Suprapubic skin (tissue), 4 donors: ENCODE measurements at regions not wholly inside any gene's neighbourhood (a gene's known extent, or its start where the extent isn't known, plus 50 kb on each side); places are given as distances from the start of the nearest gene placed in this dataset.

Experiments
- EP300 ChIP-seq: sonication (generic); formaldehyde crosslinking; IDR thresholded peaks from one replicate; pipeline ENCODE4 v1.6.1; 2017; ENCODE audit warnings: antibody characterized with exemption
- POLR2A ChIP-seq, 2 donors: fragments of 450-650 bp; IDR thresholded peaks; one replicate each; pipeline ENCODE4 v1.6.1; 2017; ENCODE audit warnings: antibody characterized with exemption in 2 of 2, mild to moderate bottlenecking in 2 of 2, moderate library complexity in 2 of 2
- POLR2AphosphoS5 ChIP-seq, 3 donors: sonication (generic); formaldehyde crosslinking; IDR thresholded peaks; one replicate each; pipeline ENCODE4 v1.6.1; 2017; ENCODE audit warnings: antibody characterized with exemption in 3 of 3
- TF ChIP-seq, protein P1 (sequence below), 2 donors: fragments of 200-600 bp in 1 of 2; fragments of 450-650 bp in 1 of 2; sonication (generic) in 1 of 2; IDR thresholded peaks; one replicate each; pipeline ENCODE4 v1.5.1; 2016 to 2019; ENCODE audit warnings: antibody characterized with exemption in 2 of 2, mild to moderate bottlenecking in 1 of 2, moderate library complexity in 1 of 2

DNA sequence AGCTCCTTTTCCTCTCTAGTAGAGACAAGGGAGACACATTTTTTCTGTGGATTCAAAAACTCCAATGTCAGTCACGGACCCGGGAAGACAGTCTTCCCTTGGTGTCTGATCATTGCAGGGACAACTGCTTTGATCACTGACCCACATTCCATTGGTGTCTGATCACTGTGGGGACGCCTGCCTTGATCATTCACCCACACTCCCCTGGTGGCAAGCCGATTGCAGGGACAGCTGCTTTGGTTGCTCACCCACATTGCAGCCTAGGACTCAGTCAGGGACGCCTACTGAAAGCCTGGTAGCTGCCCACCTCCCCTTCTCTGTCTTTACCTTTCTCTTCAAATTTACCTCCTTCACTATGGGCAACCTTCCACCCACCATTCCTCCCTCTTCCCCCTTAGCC lies 206.6 kb upstream of the DUSP10 start:
- TF ChIP-seq, protein P1, sequence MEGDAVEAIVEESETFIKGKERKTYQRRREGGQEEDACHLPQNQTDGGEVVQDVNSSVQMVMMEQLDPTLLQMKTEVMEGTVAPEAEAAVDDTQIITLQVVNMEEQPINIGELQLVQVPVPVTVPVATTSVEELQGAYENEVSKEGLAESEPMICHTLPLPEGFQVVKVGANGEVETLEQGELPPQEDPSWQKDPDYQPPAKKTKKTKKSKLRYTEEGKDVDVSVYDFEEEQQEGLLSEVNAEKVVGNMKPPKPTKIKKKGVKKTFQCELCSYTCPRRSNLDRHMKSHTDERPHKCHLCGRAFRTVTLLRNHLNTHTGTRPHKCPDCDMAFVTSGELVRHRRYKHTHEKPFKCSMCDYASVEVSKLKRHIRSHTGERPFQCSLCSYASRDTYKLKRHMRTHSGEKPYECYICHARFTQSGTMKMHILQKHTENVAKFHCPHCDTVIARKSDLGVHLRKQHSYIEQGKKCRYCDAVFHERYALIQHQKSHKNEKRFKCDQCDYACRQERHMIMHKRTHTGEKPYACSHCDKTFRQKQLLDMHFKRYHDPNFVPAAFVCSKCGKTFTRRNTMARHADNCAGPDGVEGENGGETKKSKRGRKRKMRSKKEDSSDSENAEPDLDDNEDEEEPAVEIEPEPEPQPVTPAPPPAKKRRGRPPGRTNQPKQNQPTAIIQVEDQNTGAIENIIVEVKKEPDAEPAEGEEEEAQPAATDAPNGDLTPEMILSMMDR (IDR thresholded peaks at IDR 0.05): no peak
- no peak for TF ChIP-seq POLR2A (IDR thresholded peaks at IDR 0.05)
- TF ChIP-seq POLR2AphosphoS5 (IDR thresholded peaks at IDR 0.05): no peak
- TF ChIP-seq EP300: no peak
